ENCODE measurements at regions not wholly inside any gene's neighbourhood (a gene's known extent, or its start where the extent isn't known, plus 50 kb on each side); places are given as distances from the start of the nearest gene placed in this dataset.
"Not testable (repeated sequence)": the region's sequence is repeated elsewhere in the genome, so short reads cannot be mapped to it uniquely, and the experiment has no call there.

DNA sequence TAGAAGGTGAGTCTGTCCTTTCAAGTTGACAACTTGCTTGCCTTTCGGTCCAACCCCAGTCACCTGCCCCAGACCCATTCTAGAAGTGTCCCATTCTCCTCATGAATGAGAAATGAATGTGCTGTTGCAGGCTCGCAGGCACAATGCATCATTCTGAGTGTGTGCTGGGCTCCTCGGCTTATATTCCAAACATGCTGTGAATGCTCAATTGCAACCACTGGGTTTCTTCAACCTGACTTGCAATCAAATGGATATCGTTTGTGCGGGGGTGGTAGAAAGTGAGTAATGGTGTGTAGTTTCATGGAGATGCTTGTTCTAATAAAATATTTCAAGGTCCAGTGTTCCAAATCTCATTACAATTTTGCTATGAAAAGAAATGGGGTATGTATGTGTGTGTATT is 256.6 kb upstream of the IL12B start:
- no peak for DNase-seq

DNA sequence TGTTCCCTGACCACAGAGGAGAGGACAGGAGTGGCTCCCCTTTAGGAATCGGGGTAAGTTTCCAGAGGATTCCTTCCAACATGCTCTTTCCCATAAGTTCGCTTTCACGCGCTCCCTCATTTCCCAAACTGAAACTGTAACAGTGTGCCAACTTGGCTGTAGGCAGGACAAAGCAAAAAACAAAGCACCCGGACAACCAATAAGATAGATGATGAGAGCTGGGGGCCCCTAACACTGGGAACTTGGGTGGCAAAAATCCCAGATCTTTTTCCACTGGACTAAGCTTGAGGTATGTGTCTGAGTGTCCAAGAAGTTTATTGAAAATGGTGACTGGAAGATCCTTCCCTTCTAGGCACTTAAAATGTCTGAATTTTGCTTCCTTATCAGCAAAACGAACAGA is 258.7 kb upstream of the IL12B start:
- H3K27me3 ChIP-seq = no peaks in the 10 kb centered on the region
- ATAC-seq = peak in 1 of 8 donors; percentile 31
- H3K4me1 ChIP-seq = no peaks in the 10 kb centered on the region
- H3K27ac ChIP-seq = no peak overlapping the region
- H3K4me3 ChIP-seq = no peak overlapping the region
- no peaks in the 10 kb centered on the region for H3K36me3 ChIP-seq
- H3K9me3 ChIP-seq = peaks cover 0 to 5% (median 0%) of the 10 kb centered on the region in 11 donors
- TF ChIP-seq, protein P1, sequence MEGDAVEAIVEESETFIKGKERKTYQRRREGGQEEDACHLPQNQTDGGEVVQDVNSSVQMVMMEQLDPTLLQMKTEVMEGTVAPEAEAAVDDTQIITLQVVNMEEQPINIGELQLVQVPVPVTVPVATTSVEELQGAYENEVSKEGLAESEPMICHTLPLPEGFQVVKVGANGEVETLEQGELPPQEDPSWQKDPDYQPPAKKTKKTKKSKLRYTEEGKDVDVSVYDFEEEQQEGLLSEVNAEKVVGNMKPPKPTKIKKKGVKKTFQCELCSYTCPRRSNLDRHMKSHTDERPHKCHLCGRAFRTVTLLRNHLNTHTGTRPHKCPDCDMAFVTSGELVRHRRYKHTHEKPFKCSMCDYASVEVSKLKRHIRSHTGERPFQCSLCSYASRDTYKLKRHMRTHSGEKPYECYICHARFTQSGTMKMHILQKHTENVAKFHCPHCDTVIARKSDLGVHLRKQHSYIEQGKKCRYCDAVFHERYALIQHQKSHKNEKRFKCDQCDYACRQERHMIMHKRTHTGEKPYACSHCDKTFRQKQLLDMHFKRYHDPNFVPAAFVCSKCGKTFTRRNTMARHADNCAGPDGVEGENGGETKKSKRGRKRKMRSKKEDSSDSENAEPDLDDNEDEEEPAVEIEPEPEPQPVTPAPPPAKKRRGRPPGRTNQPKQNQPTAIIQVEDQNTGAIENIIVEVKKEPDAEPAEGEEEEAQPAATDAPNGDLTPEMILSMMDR (IDR thresholded peaks at IDR 0.05) = no peak
- intact Hi-C loops (cut with DNase I) = no loop called here
- DNase-seq = no peak
- WGBS, 2 donors = 77% methylated on average over 6 of the region's 6 CpGs

More for the DNA sequence above, 256.6 kb upstream of the IL12B start:
- H3K27ac ChIP-seq = no peak overlapping the region
- intact Hi-C loops (cut with DNase I) = no loop called here
- H3K4me1 ChIP-seq = peaks cover 0 to 3% (median 0%) of the 10 kb centered on the region in 9 donors
- TF ChIP-seq, protein P1 (IDR thresholded peaks at IDR 0.05) = no peak
- WGBS, 2 donors = 91 to 92% methylated on average over 5 of the region's 5 CpGs
- no peak for ATAC-seq
- no peaks in the 10 kb centered on the region for H3K27me3 ChIP-seq
- no peak overlapping the region for H3K4me3 ChIP-seq
- H3K36me3 ChIP-seq = no peaks in the 10 kb centered on the region
- peaks cover 0 to 14% (median 0%) of the 10 kb centered on the region in 11 donors for H3K9me3 ChIP-seq

DNA sequence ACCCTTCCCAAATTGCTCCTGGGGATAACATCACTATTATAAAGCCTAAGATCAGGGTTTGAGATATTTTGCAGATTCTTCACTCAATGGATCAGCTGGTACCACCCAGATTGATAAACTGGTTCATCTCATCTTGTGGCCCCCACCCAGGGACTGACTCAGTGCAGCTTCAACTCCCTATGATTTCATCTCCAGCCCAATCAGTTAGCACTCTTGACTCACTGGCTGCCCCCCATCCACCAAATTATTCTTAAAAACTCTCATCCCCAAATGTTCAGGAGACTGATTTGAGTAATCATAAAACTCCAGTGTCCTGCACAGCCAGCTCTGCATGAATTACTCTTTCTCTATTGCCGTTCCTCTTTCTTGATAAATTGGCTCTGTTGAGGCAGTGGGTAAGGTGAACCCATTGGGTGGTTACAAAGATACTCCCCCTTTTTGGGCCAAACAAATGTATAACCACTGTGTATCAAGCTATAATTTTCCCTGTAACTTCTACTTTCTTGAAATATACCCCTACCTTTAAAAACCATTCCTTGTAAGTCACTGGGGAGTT is 263.3 kb upstream of the IL12B start:
- intact Hi-C loops (cut with DNase I) = no loop called here
- WGBS, 2 donors = 71 to 91% methylated on average over 1 of the region's 1 CpG
- no peaks in the 10 kb centered on the region for H3K36me3 ChIP-seq
- DNase-seq (no peak), ATAC-seq (no peak)
- no peaks in the 10 kb centered on the region for H3K27me3 ChIP-seq
- no peaks in the 10 kb centered on the region for H3K4me1 ChIP-seq
- H3K9me3 ChIP-seq = peaks cover 0 to 10% (median 0%) of the 10 kb centered on the region in 11 donors
- TF ChIP-seq, protein P1 (IDR thresholded peaks at IDR 0.05) = no peak
- H3K27ac ChIP-seq = no peak overlapping the region
- H3K4me3 ChIP-seq = no peak overlapping the region

DNA sequence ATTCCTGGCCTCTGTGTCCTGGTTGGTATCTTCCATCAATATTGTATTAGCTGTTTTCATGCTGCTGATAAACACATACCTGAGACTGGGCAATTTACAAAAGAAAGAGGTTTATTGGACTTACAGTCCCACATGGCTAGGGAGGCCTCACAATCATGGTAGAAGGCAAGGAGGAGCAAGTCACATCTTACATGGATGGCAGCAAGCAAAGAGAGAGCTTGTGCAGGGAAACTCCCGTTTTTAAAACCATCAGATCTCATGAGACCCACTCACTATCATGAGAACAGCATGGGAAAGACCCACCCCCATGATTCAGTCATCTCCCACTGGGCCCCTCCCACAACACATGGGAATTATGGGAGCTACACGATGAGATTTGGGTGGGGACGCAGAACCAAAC is 265.3 kb upstream of the IL12B start:
- intact Hi-C loops (cut with DNase I); H3K27me3 ChIP-seq; ATAC-seq; H3K4me1 ChIP-seq; H3K36me3 ChIP-seq; H3K4me3 ChIP-seq; DNase-seq; H3K27ac ChIP-seq: not testable (repeated sequence)
- peaks cover 0 to 10% (median 0%) of the 10 kb centered on the region in 11 donors for H3K9me3 ChIP-seq
- 92% methylated on average over 3 of the region's 3 CpGs for WGBS, 2 donors

DNA sequence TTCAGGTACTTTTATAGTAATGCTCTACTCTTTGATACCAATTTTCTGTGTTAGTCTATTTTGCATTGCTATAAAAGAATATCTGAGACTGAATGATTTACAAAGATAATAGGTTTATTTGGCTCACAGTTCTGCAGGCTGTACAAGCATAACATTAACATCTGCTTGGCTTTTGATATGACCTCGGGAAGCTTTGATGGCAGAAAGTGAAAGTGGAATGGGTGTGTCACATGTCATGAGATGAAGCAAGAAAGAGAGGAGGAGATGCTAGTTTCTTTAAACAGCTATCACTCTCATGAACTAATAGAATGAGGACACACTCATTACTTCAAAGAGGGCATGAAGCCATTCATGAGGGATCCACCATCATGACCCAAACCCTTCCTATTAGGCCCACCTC is 270.9 kb upstream of the IL12B start:
- Histone ChIP-seq H3K27ac (no peak overlapping the region), H3K9me3 (peaks cover 0 to 12% (median 2%) of the 10 kb centered on the region in 11 donors), H3K27me3 (no peaks in the 10 kb centered on the region), H3K4me3 (no peak overlapping the region), H3K4me1 (peaks cover 0 to 20% (median 13%) of the 10 kb centered on the region in 9 donors), H3K36me3 (no peaks in the 10 kb centered on the region)
- 34 to 58% methylated on average over 1 of the region's 1 CpG for WGBS, 2 donors
- intact Hi-C loops (cut with DNase I) = no loop called here
- ATAC-seq (no peak), DNase-seq (no peak)
- TF ChIP-seq, protein P1 (IDR thresholded peaks at IDR 0.05) = no peak

Data from heart right ventricle (tissue), 16 donors.